Activated T-cell treated with anti-CD3 and anti-CD28 coated beads, Interleukin-2, amount 50 U/mL, for 1 hour (primary cell): ENCODE measurements at regions not wholly inside any gene's neighbourhood (a gene's known extent, or its start where the extent isn't known, plus 50 kb on each side); places are given as distances from the start of the nearest gene placed in this dataset.
"Not testable (repeated sequence)": the region's sequence is repeated elsewhere in the genome, so short reads cannot be mapped to it uniquely, and the experiment has no call there.

Source experiments
- DNase-seq: peaks from one replicate; pipeline ENCODE4 v3.0.0-alpha.2; 2020

DNA sequence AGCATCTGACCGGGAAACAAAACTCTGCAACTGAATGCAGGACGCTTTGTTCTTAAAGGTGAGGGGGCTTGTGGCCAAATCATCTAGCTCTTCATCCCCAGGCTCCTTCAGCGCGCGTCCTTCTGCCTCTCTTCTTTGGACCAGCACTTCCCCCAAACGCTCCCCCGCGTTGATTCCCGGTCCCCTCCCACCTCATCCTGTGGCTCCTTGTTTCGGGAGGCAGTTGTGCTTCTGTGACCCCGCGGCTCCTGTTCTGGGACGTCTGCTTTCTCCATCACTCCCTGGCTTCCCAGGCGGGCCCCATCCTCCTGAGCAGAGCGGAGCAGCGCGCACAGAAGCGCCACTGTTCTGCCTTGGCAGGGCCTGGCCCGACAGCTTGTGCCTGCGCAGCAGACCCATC lies 109.7 kb upstream of the ZNG1E start:
- not testable (repeated sequence) for DNase-seq

GRCh38 chr9:65519018-65519417 lies 156.7 kb upstream of the ZNG1E start:
- DNase-seq, result not testable (repeated sequence)

- DNase-seq, result not testable (repeated sequence)
Measured at GRCh38 chr9:65514465-65514864, 161.3 kb upstream of the ZNG1E start.

- not testable (repeated sequence) for DNase-seq
Measured at GRCh38 chr9:65507897-65508296, 167.8 kb upstream of the ZNG1E start.

DNA sequence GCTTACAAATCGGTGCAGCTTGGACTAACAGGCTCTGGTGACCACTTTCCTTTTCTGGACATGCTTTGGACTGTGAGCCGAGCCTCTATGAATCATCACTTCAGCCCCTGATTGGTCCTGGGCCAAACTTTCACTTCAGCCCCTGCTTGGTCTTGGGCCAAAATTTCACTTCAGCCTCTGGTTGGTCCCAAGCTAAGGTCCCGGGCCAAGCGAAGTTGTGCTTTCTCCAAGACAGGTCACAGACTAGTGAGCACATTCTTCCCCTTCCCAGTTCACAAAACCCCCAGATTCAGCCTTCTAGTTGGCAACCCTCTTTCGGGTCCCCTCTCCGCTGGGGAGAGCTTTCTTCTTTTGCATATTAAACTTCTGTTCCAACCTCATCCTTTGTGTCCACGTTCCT lies 171.0 kb upstream of the ZNG1E start:
- DNase-seq, result not testable (repeated sequence)

GRCh38 chr9:65503696-65504095 lies 172.0 kb upstream of the ZNG1E start:
- not testable (repeated sequence) for DNase-seq

DNA sequence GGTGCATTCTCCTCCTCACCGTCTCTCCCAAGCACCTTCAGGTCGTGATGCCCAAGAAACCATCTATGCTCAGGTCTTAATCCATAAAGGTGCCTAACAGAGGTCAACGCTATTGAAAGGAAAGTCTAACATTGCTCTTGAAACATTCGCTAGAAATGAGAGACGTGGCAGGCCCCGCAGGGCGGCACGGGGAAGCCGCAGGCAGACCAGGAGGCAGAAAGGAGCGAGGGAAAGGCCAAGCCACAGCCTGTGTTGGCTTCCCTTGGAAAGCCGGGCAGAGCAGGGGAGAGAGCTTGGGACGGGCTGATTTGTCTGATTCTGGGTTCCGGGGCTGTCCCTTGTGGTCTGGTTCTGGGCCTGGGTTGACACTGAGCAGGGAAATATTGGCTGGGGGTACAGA lies 192.8 kb upstream of the ZNG1E start:
- DNase-seq, result not testable (repeated sequence)

DNA sequence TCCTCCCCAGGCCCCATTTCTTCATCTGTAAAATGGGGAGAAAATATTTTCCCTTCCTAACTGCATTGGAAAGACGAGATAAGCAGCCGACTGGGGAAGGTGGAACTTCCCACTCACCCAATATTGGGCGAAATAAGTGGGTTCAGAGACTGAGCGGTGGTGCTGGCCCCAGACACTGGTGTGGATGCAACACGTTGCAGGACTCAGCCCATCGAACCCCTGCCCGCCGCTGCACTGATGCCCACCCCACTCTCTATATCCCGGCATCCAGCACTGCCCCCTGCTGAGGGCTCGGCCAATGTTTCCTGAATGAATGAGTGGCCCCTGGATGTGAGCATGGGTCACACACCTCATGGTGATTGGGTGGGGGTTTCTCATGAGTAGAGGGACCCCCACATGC lies 194.4 kb upstream of the ZNG1E start:
- not testable (repeated sequence) for DNase-seq

DNA sequence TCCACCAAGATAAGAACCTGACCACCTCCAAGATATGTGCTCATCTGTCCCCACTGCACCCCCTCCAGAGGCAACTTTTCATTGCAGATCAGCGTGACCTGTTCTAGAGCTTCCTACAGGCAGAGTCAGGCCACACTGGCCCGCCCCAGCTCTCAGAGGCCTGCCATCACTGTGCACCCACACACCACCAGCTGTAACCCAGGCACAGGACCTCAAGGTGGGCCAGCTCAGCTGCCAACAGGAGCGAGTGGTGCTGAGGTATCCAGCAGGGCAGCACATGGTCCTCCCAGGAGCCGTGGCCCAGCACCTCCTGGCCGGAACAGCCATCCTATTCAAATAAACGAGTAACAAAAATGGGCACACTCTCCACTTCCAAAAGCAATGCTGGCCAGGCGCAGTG lies 189.9 kb upstream of the FOXD4L5 start:
- not testable (repeated sequence) for DNase-seq

DNA sequence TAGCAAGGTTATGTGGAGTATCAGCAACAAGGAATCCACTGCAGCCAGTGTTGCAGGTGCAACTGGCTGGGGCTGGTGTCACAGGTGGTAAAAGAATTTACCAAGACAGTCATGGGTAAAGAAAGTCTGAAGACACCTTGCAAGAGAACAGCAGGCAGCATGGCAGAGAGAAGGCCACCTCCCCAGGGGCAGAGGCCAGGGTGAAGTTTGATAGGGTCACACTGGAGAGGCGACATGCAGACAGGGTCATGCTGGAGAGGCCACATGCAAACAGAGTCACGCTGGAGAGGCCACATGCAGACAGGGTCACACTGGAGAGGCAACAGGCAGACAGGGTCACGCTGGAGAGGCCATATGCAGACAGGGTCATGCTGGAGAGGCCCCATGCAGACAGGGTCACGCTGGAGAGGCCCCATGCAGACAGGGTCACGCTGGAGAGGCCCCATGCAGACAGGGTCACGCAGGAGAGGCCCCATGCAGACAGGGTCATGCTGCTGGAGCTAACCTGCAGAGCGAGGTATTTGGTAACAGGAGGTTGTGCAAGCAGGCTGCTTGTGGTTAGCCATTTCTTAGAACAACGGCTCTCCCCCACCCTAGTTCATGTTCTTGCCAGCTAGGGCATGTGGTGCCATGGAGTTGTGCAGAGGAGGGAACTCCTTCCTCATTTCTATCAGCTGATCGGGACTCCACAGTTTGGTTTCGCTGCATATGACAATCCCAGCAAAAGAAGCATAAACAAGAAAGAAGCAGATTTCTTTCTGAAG lies 188.2 kb upstream of the FOXD4L5 start:
- not testable (repeated sequence) for DNase-seq

- DNase-seq, result not testable (repeated sequence)
Measured at GRCh38 chr9:65471106-65471505, 186.1 kb upstream of the FOXD4L5 start.

DNA sequence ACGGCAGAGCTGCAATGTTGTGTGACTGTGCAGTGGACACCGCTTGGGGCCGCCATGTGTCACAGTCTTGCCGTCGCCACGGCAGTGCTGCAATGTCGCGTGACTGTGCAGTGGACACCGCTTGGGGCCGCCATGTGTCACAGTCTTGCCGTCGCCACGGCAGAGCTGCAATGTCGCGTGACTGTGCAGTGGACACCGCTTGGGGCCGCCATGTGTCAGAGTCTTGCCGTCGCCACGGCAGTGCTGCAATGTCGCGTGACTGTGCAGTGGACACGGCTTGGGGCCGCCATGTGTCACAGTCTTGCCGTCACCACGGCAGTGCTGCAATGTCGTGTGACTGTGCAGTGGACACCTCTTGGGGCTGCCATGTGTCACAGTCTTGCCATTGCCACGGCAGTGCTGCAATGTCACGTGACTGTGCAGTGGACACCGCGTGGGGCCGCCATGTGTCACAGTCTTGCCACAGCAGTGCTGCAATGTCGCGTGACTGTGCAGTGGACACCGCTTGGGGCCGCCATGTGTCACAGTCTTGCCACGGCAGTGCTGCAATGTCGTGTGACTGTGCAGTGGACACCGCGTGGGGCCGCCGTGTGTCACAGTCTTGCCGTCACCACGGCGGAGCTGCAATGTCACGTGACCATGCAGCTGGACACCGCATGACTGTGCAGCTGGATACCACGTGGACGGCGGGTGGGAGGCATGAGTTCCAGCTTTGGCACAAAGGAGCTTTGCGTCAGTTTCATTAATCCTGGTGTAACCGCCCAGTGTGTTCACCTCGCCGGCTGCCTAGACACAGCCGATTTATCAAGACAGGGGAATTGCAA lies 182.1 kb upstream of the FOXD4L5 start:
- not testable (repeated sequence) for DNase-seq

GRCh38 chr9:65465246-65465895 lies 180.4 kb upstream of the FOXD4L5 start:
- DNase-seq, result not testable (repeated sequence)

- DNase-seq, result not testable (repeated sequence)
Measured at GRCh38 chr9:65462476-65462875, 177.5 kb upstream of the FOXD4L5 start.

- DNase-seq, result no peak
Measured at GRCh38 chr9:65459756-65460320, 174.8 kb upstream of the FOXD4L5 start.

DNA sequence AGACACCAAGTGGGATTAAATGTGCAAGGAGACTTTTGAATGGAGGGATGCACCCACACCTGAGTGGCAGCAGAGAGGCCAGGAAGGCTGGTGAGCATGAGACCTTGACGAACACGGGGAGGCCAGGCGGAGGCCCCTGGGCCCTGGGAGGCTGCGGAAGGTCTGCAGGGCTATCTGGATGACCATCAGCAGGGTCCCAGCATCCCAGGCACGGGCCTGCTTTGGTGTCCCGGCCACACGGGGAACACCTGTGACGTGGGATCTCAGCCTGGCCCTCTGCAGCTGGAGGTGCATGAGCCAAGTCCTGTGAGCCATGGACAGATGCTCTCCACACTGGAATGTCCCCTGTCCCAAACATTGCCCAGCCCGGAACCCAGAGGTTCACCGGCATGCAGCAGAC lies 174.0 kb upstream of the FOXD4L5 start:
- no peak for DNase-seq

GRCh38 chr9:65458465-65458864 lies 173.5 kb upstream of the FOXD4L5 start:
- no peak for DNase-seq

DNA sequence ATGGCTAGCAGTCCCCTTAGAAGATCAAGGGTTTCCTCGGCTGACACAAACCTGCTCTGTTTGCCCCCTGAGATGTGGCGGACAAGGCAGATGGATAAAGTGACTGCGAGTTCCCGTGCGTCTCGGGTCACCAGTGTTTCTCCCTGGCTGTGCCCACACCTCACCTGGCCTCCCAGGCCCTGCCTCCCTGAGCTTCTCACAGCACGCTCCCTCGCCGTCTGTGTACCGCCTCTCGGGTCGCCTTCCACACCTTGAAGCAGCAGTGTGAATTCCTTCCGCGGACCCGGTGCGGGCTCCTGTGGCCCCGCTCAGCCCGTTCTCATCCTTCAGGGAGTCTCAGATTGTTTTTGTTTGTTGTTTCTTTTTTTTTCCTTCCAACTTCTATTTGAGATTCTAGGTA lies 172.0 kb upstream of the FOXD4L5 start:
- DNase-seq, result not testable (repeated sequence)

- not testable (repeated sequence) for DNase-seq
Measured at GRCh38 chr9:65455751-65456647, 171.0 kb upstream of the FOXD4L5 start.

DNA sequence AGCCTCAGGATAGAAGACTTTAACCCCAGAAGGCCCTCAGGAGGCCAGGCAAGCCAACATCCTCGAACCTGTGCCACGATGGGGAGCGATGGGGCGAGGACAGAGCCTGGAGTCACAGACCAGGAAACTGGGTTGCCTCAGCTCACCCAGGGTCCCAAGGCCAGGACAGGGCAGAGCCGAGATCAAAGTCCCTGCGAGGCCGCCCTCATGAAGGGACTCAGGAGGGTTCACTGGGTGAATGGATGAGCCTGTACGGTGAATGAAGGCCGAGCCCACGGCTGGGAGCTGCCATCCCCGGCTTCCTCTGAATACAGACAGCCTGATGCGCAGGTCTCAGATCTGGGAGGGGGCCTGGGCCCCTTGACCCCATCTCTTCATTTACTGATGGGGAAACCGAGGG lies 170.1 kb upstream of the FOXD4L5 start:
- DNase-seq, result not testable (repeated sequence)

- not testable (repeated sequence) for DNase-seq
Measured at GRCh38 chr9:65454666-65455065, 169.7 kb upstream of the FOXD4L5 start.

DNA sequence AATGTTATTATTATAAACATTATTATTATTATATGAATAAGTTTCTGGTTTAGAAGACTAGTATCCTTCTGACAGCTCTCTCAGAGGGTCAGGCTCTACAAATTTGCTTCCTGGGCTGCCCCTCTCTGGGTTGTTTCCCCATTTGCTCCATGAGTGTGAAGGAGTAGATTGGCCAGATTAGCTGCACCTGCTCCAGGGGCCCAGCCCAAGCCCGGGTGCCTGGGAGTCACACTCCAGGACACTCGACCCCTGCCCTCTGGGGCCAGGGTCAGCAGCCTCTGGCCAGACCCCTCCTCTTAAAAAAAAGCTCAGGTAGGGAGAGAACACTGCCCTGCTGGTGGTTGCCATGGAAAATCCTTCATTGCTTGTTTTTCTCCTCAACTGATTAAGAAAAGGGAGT lies 169.0 kb upstream of the FOXD4L5 start:
- DNase-seq, result not testable (repeated sequence)
